CD14-positive monocyte (primary cell): ENCODE measurements at regions not wholly inside any gene's neighbourhood (a gene's known extent, or its start where the extent isn't known, plus 50 kb on each side); places are given as distances from the start of the nearest gene placed in this dataset.

Experiments
- DNase-seq, 3 donors: peaks; one replicate each; pipeline ENCODE4 v3.0.0-alpha.2; 2011 to 2022
- H2AFZ ChIP-seq: 2 replicates; pipeline ENCODE4 v1.6.0; 2012; ENCODE audit warnings: mild to moderate bottlenecking, low read depth, low read length, inconsistent platforms; ENCODE audit not compliant: insufficient read depth, poor library complexity, severe bottlenecking
- H3K27ac ChIP-seq, 2 donors: 1 replicate in 1 of 2; 2 replicates in 1 of 2; pipeline ENCODE4 v1.5.1; 2012 to 2013; ENCODE audit warnings: low read length in 2 of 2, control low read depth in 1 of 2, inconsistent platforms in 1 of 2, low read depth in 1 of 2, mild to moderate bottlenecking in 1 of 2
- H3K27me3 ChIP-seq, 2 donors: one replicate each; pipeline versions ENCODE4 v1.6.0 to v1.6.1; 2011 to 2013; ENCODE audit warnings: low read length in 2 of 2; ENCODE audit not compliant: control insufficient read depth in 2 of 2, insufficient read depth in 2 of 2
- H3K36me3 ChIP-seq, 2 donors: replicated peaks in 1 of 2; 1 replicate in 1 of 2; 2 replicates in 1 of 2; pipeline versions ENCODE4 v1.5.1 to v1.6.1; 2012 to 2013; ENCODE audit warnings: low read length in 2 of 2, control low read depth in 1 of 2, inconsistent platforms in 1 of 2, mild to moderate bottlenecking in 1 of 2; ENCODE audit not compliant: insufficient read depth in 2 of 2, control insufficient read depth in 1 of 2
- H3K4me1 ChIP-seq, 2 donors: 1 replicate in 1 of 2; 2 replicates in 1 of 2; pipeline versions ENCODE4 v1.5.1 to v1.6.1; 2012 to 2013; ENCODE audit warnings: low read length in 2 of 2, control low read depth in 1 of 2, inconsistent platforms in 1 of 2, mild to moderate bottlenecking in 1 of 2, moderate library complexity in 1 of 2; ENCODE audit not compliant: insufficient read depth in 2 of 2, control insufficient read depth in 1 of 2
- H3K4me2 ChIP-seq: replicated peaks from 2 replicates; pipeline ENCODE3; 2012; ENCODE audit warnings: low read length, moderate library complexity, mild to moderate bottlenecking; ENCODE audit not compliant: poor library complexity, severe bottlenecking; ENCODE audit errors: extremely low read depth
- H3K4me3 ChIP-seq, 3 experiments: fragments of 200-600 bp in 1 of 3; sonication (generic) in 1 of 3; replicated peaks in 1 of 3; 1 replicate in 2 of 3; 2 replicates in 1 of 3; pipeline ENCODE4 v1.5.1; 2011 to 2013; ENCODE audit warnings: low read length in 3 of 3, mild to moderate bottlenecking in 3 of 3, control low read depth in 2 of 3, low read depth in 2 of 3, inconsistent platforms in 1 of 3, moderate library complexity in 1 of 3
- H3K79me2 ChIP-seq: 2 replicates; pipeline ENCODE4 v1.6.0; 2012; ENCODE audit warnings: mild to moderate bottlenecking, control low read depth, inconsistent platforms, low read length, moderate library complexity; ENCODE audit not compliant: insufficient read depth
- H3K9ac ChIP-seq: 2 replicates; pipeline ENCODE4 v1.6.0; 2017; ENCODE audit warnings: low read length, mild to moderate bottlenecking; ENCODE audit not compliant: insufficient read depth, poor library complexity, severe bottlenecking
- H3K9me3 ChIP-seq, 2 donors: replicated peaks in 1 of 2; 1 replicate in 1 of 2; 2 replicates in 1 of 2; pipeline versions ENCODE4 v1.5.1 to v1.6.1; 2012 to 2013; ENCODE audit warnings: low read length in 2 of 2, control low read depth in 1 of 2; ENCODE audit not compliant: control insufficient read depth in 1 of 2, insufficient read depth in 1 of 2
- H4K20me1 ChIP-seq: 2 replicates; pipeline ENCODE4 v1.6.0; 2012; ENCODE audit warnings: mild to moderate bottlenecking, low read length, control low read depth, moderate library complexity; ENCODE audit not compliant: insufficient read depth
- H3K27ac Mint-ChIP-seq, 7 donors: one replicate each; pipeline ENCODE4 v1.8.0; 2020; ENCODE audit warnings: mild to moderate bottlenecking in 7 of 7, mixed read lengths in 7 of 7, moderate library complexity in 6 of 7, inconsistent platforms in 2 of 7
- H3K27me3 Mint-ChIP-seq, 3 donors: one replicate each; pipeline ENCODE4 v1.8.0; 2021 to 2022; ENCODE audit warnings: low read depth in 3 of 3, mild to moderate bottlenecking in 3 of 3, mixed read lengths in 3 of 3, moderate library complexity in 3 of 3, inconsistent platforms in 1 of 3
- H3K36me3 Mint-ChIP-seq, 2 donors: one replicate each; pipeline ENCODE4 v1.8.0; 2020; ENCODE audit warnings: mixed read lengths in 2 of 2, inconsistent platforms in 1 of 2, mild to moderate bottlenecking in 1 of 2
- H3K4me1 Mint-ChIP-seq: one replicate; pipeline ENCODE4 v1.8.0; 2020; ENCODE audit warnings: mild to moderate bottlenecking, mixed read lengths
- H3K4me3 Mint-ChIP-seq, 2 donors: one replicate each; pipeline ENCODE4 v1.8.0; 2020; ENCODE audit warnings: mild to moderate bottlenecking in 2 of 2, mixed read lengths in 2 of 2, moderate library complexity in 1 of 2
- H3K9me3 Mint-ChIP-seq, 7 donors: one replicate each; pipeline ENCODE4 v1.8.0; 2020 to 2022; ENCODE audit warnings: mixed read lengths in 7 of 7, mild to moderate bottlenecking in 6 of 7, moderate library complexity in 6 of 7, inconsistent platforms in 2 of 7
- WGBS: methylation state at CpG from one replicate; pipeline ENCODE4 v1.1.5; 2013; ENCODE audit warnings: missing lambda C conversion rate; ENCODE audit not compliant: insufficient coverage; 5-methylcytosine and 5-hydroxymethylcytosine counted together
- intact Hi-C, 2 donors: fragments of 100-400 bp; cut with micrococcal nuclease; formaldehyde crosslinking; loops; one replicate each; pipeline versions ENCODE4 v1.15.0 to v1.15.1; 2023
- TF ChIP-seq, protein P1 (sequence below): fragments of 200-600 bp; IDR thresholded peaks from one replicate; pipeline ENCODE4 v1.8.0; 2022; ENCODE audit warnings: antibody characterized with exemption, mild to moderate bottlenecking

DNA sequence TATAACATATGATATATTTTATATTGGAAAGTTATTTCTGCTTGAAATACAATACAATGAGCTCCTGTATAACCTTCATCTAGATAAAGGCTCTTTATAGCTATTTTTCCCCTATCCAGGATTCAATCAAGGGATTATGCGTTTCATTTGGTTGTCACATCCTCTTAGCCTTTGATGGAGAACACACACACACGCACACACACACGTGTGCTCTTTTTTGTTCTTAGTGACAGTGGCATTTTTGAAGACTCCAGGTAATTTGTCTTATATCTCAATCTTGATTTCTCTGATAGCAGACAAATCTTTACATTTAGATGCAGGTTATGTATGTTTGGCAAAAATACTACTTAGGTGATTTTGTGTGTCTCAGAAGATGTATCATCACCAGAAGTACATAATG is 144.2 kb upstream of the CEP126 start:
- Mint-ChIP-seq H3K27me3 (peaks cover 0 to 2% (median 0%) of the 10 kb centered on the region in 3 donors), H3K4me3 (no peak overlapping the region), H3K36me3 (no peaks in the 10 kb centered on the region), H3K9me3 (peaks cover 1 to 11% (median 8%) of the 10 kb centered on the region in 7 donors), H3K4me1 (no peaks in the 10 kb centered on the region), H3K27ac (no peak overlapping the region)
- DNase-seq = no peak
- H2AFZ ChIP-seq = no peak overlapping the region
- no peaks in the 10 kb centered on the region for H3K27me3 ChIP-seq
- peaks cover 14 to 20% of the 10 kb centered on the region in 2 donors for H3K9me3 ChIP-seq
- H3K9ac ChIP-seq = no peak overlapping the region
- H3K79me2 ChIP-seq = no peaks in the 10 kb centered on the region
- H3K27ac ChIP-seq = no peak overlapping the region
- no peaks in the 10 kb centered on the region for H4K20me1 ChIP-seq
- TF ChIP-seq, protein P1, sequence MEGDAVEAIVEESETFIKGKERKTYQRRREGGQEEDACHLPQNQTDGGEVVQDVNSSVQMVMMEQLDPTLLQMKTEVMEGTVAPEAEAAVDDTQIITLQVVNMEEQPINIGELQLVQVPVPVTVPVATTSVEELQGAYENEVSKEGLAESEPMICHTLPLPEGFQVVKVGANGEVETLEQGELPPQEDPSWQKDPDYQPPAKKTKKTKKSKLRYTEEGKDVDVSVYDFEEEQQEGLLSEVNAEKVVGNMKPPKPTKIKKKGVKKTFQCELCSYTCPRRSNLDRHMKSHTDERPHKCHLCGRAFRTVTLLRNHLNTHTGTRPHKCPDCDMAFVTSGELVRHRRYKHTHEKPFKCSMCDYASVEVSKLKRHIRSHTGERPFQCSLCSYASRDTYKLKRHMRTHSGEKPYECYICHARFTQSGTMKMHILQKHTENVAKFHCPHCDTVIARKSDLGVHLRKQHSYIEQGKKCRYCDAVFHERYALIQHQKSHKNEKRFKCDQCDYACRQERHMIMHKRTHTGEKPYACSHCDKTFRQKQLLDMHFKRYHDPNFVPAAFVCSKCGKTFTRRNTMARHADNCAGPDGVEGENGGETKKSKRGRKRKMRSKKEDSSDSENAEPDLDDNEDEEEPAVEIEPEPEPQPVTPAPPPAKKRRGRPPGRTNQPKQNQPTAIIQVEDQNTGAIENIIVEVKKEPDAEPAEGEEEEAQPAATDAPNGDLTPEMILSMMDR = no peak
- no CpG with 5 or more reads among the region's 3 CpGs for WGBS
- H3K4me3 ChIP-seq = no peak overlapping the region
- intact Hi-C loops = no loop called here
- H3K4me1 ChIP-seq = no peaks in the 10 kb centered on the region
- H3K4me2 ChIP-seq = no peak overlapping the region
- no peaks in the 10 kb centered on the region for H3K36me3 ChIP-seq

DNA sequence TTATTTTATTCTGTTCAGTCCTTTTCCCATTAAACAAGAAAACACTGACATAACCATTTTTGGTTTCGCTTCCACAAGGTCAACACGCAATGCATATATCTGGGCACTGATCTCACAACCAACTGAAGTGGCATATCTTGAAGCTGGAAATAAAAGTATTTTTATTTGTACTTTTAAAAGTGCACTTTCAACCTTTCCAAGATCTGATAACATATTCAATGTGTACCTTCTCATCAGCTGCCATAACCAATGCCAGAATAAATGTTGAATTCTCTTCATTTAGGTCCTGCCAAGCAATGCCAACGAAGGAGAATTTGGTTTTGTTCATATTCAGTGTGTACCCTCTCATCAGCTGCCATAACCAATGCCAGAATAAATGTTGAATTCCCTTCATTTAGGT is 148.9 kb upstream of the CEP126 start:
- intact Hi-C loops = no loop called here
- H3K9me3 Mint-ChIP-seq = peaks cover 0 to 12% (median 9%) of the 10 kb centered on the region in 7 donors
- no peak overlapping the region for H3K27ac Mint-ChIP-seq
- Histone ChIP-seq H3K4me2 (no peak overlapping the region), H3K4me3 (no peak overlapping the region), H3K79me2 (no peaks in the 10 kb centered on the region), H3K9ac (no peak overlapping the region), H4K20me1 (no peaks in the 10 kb centered on the region), H3K4me1 (no peaks in the 10 kb centered on the region), H3K27me3 (no peaks in the 10 kb centered on the region), H2AFZ (no peak overlapping the region), H3K27ac (no peak overlapping the region), H3K36me3 (no peaks in the 10 kb centered on the region), H3K9me3 (peaks cover 8 to 9% of the 10 kb centered on the region in 2 donors)
- H3K4me3 Mint-ChIP-seq = no peak overlapping the region
- DNase-seq = no peak
- H3K36me3 Mint-ChIP-seq = no peaks in the 10 kb centered on the region
- WGBS = 60% methylated on average over 1 of the region's 3 CpGs
- H3K4me1 Mint-ChIP-seq = no peaks in the 10 kb centered on the region
- no peaks in the 10 kb centered on the region for H3K27me3 Mint-ChIP-seq
- TF ChIP-seq, protein P1 = no peak
